CD4-positive, alpha-beta T cell (primary cell): ENCODE measurements at regions not wholly inside any gene's neighbourhood (a gene's known extent, or its start where the extent isn't known, plus 50 kb on each side); places are given as distances from the start of the nearest gene placed in this dataset.

Source experiments
- ATAC-seq: fragments of 200-7000 bp; cut with Tn5 transposase; one replicate; pipeline ENCODE4 v1.10.0; 2022; ENCODE audit warnings: mild to moderate bottlenecking; ENCODE audit not compliant: poor library complexity
- CTCF ChIA-PET: fragments of 350-600 bp; sonication (Branson Sonifier 250); formaldehyde crosslinking; loops from one replicate; lab custom pipeline; 2021; ENCODE audit warnings: antibody characterized with exemption, inconsistent platforms; lab: Charles Lee
- POLR2A ChIA-PET: fragments of 350-600 bp; sonication (Branson Sonifier 250); formaldehyde crosslinking; loops from one replicate; lab custom pipeline; 2021; ENCODE audit warnings: antibody characterized with exemption, inconsistent platforms; lab: Charles Lee
- DNase-seq, 14 experiments: peaks; one replicate each; pipeline ENCODE4 v3.0.0-alpha.2; 2013 to 2020; ENCODE audit warnings: mixed read lengths in 2 of 14
- H3K27ac ChIP-seq, 2 donors: one replicate each; pipeline versions ENCODE4 v1.5.1 to v1.7.0; 2013; ENCODE audit warnings: low read length in 2 of 2, low read depth in 1 of 2, mild to moderate bottlenecking in 1 of 2
- H3K27me3 ChIP-seq, 2 experiments: 1 replicate in 1 of 2; 2 replicates in 1 of 2; pipeline versions ENCODE4 v1.6.1 to v1.7.0; 2013; ENCODE audit warnings: low read length in 2 of 2, control low read depth in 1 of 2, mild to moderate bottlenecking in 1 of 2, moderate library complexity in 1 of 2; ENCODE audit not compliant: insufficient read depth in 2 of 2, control insufficient read depth in 1 of 2
- H3K36me3 ChIP-seq: one replicate; pipeline ENCODE4 v1.6.1; 2013; ENCODE audit warnings: low read length, control low read depth; ENCODE audit not compliant: insufficient read depth
- H3K4me1 ChIP-seq: one replicate; pipeline ENCODE4 v1.6.1; 2013; ENCODE audit warnings: low read length, control low read depth; ENCODE audit not compliant: insufficient read depth
- H3K4me3 ChIP-seq: one replicate; pipeline ENCODE4 v1.5.1; 2013; ENCODE audit warnings: mild to moderate bottlenecking, low read length, moderate library complexity
- H3K9me3 ChIP-seq, 2 experiments: 1 replicate in 1 of 2; 2 replicates in 1 of 2; pipeline versions ENCODE4 v1.6.1 to v1.7.0; 2013; ENCODE audit warnings: low read length in 2 of 2, mild to moderate bottlenecking in 2 of 2, control low read depth in 1 of 2, moderate library complexity in 1 of 2; ENCODE audit not compliant: control insufficient read depth in 1 of 2, insufficient read depth in 1 of 2
- H3K27ac Mint-ChIP-seq: one replicate; pipeline ENCODE4 v1.8.0; 2020; ENCODE audit warnings: mixed read lengths
- H3K27me3 Mint-ChIP-seq: one replicate; pipeline ENCODE4 v1.8.0; 2021; ENCODE audit warnings: mixed read lengths
- H3K36me3 Mint-ChIP-seq: one replicate; pipeline ENCODE4 v1.8.0; 2021; ENCODE audit warnings: low read depth, mixed read lengths
- H3K4me1 Mint-ChIP-seq: one replicate; pipeline ENCODE4 v1.8.0; 2021; ENCODE audit warnings: low read depth, mixed read lengths
- H3K4me3 Mint-ChIP-seq: one replicate; pipeline ENCODE4 v1.8.0; 2020; ENCODE audit warnings: mild to moderate bottlenecking, mixed read lengths
- H3K9me3 Mint-ChIP-seq: one replicate; pipeline ENCODE4 v1.8.0; 2020; ENCODE audit warnings: mixed read lengths
- CTCF ChIP-seq: fragments of 200-600 bp; IDR thresholded peaks from one replicate; pipeline ENCODE4 v1.8.0; 2022; ENCODE audit warnings: antibody characterized with exemption, mild to moderate bottlenecking
- intact Hi-C, 2 experiments: fragments of 100-400 bp; cut with DNase I in 1 of 2; cut with micrococcal nuclease in 1 of 2; formaldehyde crosslinking; loops; one replicate each; pipeline versions ENCODE4 v1.15.1 to v1.9.0; 2023 to 2025; cut with DNase I, micrococcal nuclease

GRCh38 chr2:120956486-120957156, 221.0 kb downstream of the GLI2 start:
- Mint-ChIP-seq H3K4me1 (no peaks in the 10 kb centered on the region), H3K9me3 (no peaks in the 10 kb centered on the region), H3K27ac (no peak overlapping the region), H3K4me3 (no peak overlapping the region), H3K36me3 (no peaks in the 10 kb centered on the region), H3K27me3 (no peaks in the 10 kb centered on the region)
- CTCF ChIA-PET = no interaction called here
- Histone ChIP-seq H3K36me3 (no peaks in the 10 kb centered on the region), H3K27me3 (no peaks in the 10 kb centered on the region), H3K4me1 (no peaks in the 10 kb centered on the region), H3K4me3 (no peak overlapping the region), H3K27ac (no peak overlapping the region), H3K9me3 (peaks cover 0 to 5% of the 10 kb centered on the region in 2 experiments)
- intact Hi-C loops = no loop called here
- no peak for DNase-seq
- no peak for TF ChIP-seq CTCF
- POLR2A ChIA-PET = no interaction called here
- no peak for ATAC-seq

- Mint-ChIP-seq H3K4me1 (no peaks in the 10 kb centered on the region), H3K36me3 (no peaks in the 10 kb centered on the region), H3K27me3 (no peaks in the 10 kb centered on the region), H3K27ac (no peak overlapping the region), H3K9me3 (no peaks in the 10 kb centered on the region), H3K4me3 (no peak overlapping the region)
- ChIA-PET CTCF (no interaction called here), POLR2A (no interaction called here)
- H3K4me1 ChIP-seq = no peaks in the 10 kb centered on the region
- ATAC-seq = no peak
- H3K9me3 ChIP-seq = peaks cover 0 to 5% of the 10 kb centered on the region in 2 experiments
- H3K4me3 ChIP-seq = no peak overlapping the region
- intact Hi-C loops = no loop called here
- H3K27me3 ChIP-seq = no peaks in the 10 kb centered on the region
- no peak for TF ChIP-seq CTCF
- no peak for DNase-seq
- H3K27ac ChIP-seq = no peak overlapping the region
- H3K36me3 ChIP-seq = no peaks in the 10 kb centered on the region
Measured at GRCh38 chr2:120957905-120958304, 222.2 kb downstream of the GLI2 start.

DNA sequence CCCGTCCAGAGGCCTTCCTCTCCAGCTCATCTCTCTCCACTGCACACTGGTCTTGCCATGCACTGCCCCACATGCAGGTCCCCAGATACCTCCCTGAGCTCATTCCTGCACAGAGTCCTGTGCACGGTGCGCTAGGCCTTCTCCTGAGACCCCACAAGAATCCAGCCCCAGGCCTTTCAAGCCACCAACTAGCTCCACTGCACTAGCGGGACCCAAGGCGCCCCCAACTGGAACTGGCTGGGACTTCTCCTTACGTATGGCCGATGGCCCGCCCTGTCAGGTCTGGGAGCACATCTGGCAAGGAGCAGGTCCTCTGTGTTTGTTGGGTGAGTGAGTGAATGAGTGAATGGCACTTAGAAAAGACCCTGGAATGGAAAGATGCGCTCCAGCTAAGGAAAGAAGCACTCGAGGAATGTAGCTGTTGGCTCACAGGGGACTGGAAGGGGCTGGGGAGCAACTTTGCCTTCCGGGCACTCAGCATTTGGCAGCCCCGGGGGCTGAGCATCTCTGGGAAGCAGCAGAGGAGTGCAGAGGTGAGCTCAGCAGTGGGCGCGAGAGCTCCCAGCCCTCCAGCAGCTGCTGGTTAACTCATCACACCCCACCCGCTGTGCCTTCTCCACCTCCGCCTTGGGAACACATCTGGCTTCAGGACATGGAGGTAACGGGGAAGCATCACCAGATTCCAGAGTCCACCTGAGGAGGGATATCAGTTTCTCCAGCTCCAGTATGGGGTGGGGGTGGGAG, 223.1 kb downstream of the GLI2 start:
- no peak overlapping the region for H3K4me3 ChIP-seq
- no peak overlapping the region for H3K27ac ChIP-seq
- TF ChIP-seq CTCF = no peak
- no peaks in the 10 kb centered on the region for H3K9me3 Mint-ChIP-seq
- no peaks in the 10 kb centered on the region for H3K27me3 ChIP-seq
- ATAC-seq (no peak), DNase-seq (no peak)
- H3K4me3 Mint-ChIP-seq = no peak overlapping the region
- H3K36me3 ChIP-seq = no peaks in the 10 kb centered on the region
- H3K27me3 Mint-ChIP-seq = no peaks in the 10 kb centered on the region
- no peaks in the 10 kb centered on the region for H3K36me3 Mint-ChIP-seq
- no peaks in the 10 kb centered on the region for H3K4me1 ChIP-seq
- POLR2A ChIA-PET = no interaction called here
- intact Hi-C loops = no loop called here
- no peak overlapping the region for H3K27ac Mint-ChIP-seq
- no peaks in the 10 kb centered on the region for H3K4me1 Mint-ChIP-seq
- peaks cover 0 to 1% of the 10 kb centered on the region in 2 experiments for H3K9me3 ChIP-seq
- CTCF ChIA-PET = no interaction called here
